Coronary artery (tissue), 2 donors: ENCODE measurements at regions not wholly inside any gene's neighbourhood (a gene's known extent, or its start where the extent isn't known, plus 50 kb on each side); places are given as distances from the start of the nearest gene placed in this dataset.
"Not testable (repeated sequence)": the region's sequence is repeated elsewhere in the genome, so short reads cannot be mapped to it uniquely, and the experiment has no call there.

ENCODE experiments used
- DNase-seq: peaks from one replicate; pipeline ENCODE4 v3.0.0-alpha.2; 2017; ENCODE audit warnings: low spot score
- H3K27ac ChIP-seq, 2 donors: fragments of 200-600 bp; sonication (generic); one replicate each; pipeline ENCODE4 v1.5.1; 2016 to 2019
- H3K4me3 ChIP-seq: fragments of 200-600 bp; sonication (generic); 2 replicates; pipeline ENCODE4 v1.5.1; 2016; ENCODE audit warnings: mild to moderate bottlenecking, moderate library complexity
- CTCF ChIP-seq: fragments of 200-600 bp; sonication (generic); IDR thresholded peaks from one replicate; pipeline ENCODE4 v1.5.1; 2019; ENCODE audit warnings: antibody characterized with exemption

- no peak for TF ChIP-seq CTCF
- DNase-seq = no peak
- H3K27ac ChIP-seq = no peak overlapping the region
- H3K4me3 ChIP-seq = no peak overlapping the region
These were observed 449.9 kb downstream of the POM121L12 start for GRCh38 chr7:53485354-53485753.

GRCh38 chr7:53491051-53491450, 455.6 kb downstream of the POM121L12 start:
- Histone ChIP-seq H3K27ac (no peak overlapping the region), H3K4me3 (no peak overlapping the region)
- DNase-seq = no peak
- no peak for TF ChIP-seq CTCF

- H3K4me3 ChIP-seq, H3K27ac ChIP-seq, DNase-seq: not testable (repeated sequence)
These were observed 459.7 kb downstream of the POM121L12 start for GRCh38 chr7:53495181-53495580.

- DNase-seq = no peak
- no peak overlapping the region for H3K4me3 ChIP-seq
- H3K27ac ChIP-seq = no peak overlapping the region
- TF ChIP-seq CTCF = no peak
These were observed 464.6 kb downstream of the POM121L12 start for GRCh38 chr7:53500076-53500475.

- no peak for DNase-seq
- no peak for TF ChIP-seq CTCF
- H3K27ac ChIP-seq = no peak overlapping the region
- no peak overlapping the region for H3K4me3 ChIP-seq
These were observed 469.5 kb downstream of the POM121L12 start for GRCh38 chr7:53504914-53505313.

GRCh38 chr7:53518319-53518718, 482.9 kb downstream of the POM121L12 start:
- Histone ChIP-seq H3K27ac (no peak overlapping the region), H3K4me3 (no peak overlapping the region)
- DNase-seq = no peak
- no peak for TF ChIP-seq CTCF

- H3K4me3 ChIP-seq = no peak overlapping the region
- TF ChIP-seq CTCF = no peak
- H3K27ac ChIP-seq = no peak overlapping the region
- DNase-seq = no peak
These were observed 485.4 kb downstream of the POM121L12 start for GRCh38 chr7:53520841-53521240.

GRCh38 chr7:53521638-53522184, 486.3 kb downstream of the POM121L12 start:
- TF ChIP-seq CTCF = no peak
- no peak for DNase-seq
- no peak overlapping the region for H3K27ac ChIP-seq
- no peak overlapping the region for H3K4me3 ChIP-seq
